NCI-H1105 (cell line): ENCODE measurements at regions not wholly inside any gene's neighbourhood (a gene's known extent, or its start where the extent isn't known, plus 50 kb on each side); places are given as distances from the start of the nearest gene placed in this dataset.
A peak's percentile ranks its signal among the peaks of the same experiment; 100 is the strongest.

ENCODE experiments used
- DNase-seq: peaks from one replicate; lab custom pipeline; 2025; lab: John Stamatoyannopoulos, UW

- peak; percentile 23 for DNase-seq
Measured at GRCh38 chr13:76210262-76210661, 574.1 kb downstream of the LMO7 start.

- DNase-seq = no peak
Measured at GRCh38 chr13:76198568-76199163, 562.5 kb downstream of the LMO7 start.

- DNase-seq = no peak
Measured at GRCh38 chr13:76189882-76190519, 553.9 kb downstream of the LMO7 start.

GRCh38 chr13:76175961-76176725 is 540.0 kb downstream of the LMO7 start:
- no peak for DNase-seq

- DNase-seq = no peak
Measured at GRCh38 chr13:76168661-76169060, 532.5 kb downstream of the LMO7 start.

GRCh38 chr13:76164290-76164689 is 528.2 kb downstream of the LMO7 start:
- DNase-seq = no peak

GRCh38 chr13:76163761-76164160 is 527.6 kb downstream of the LMO7 start:
- no peak for DNase-seq

- no peak for DNase-seq
Measured at GRCh38 chr13:76160961-76161925, 525.1 kb downstream of the LMO7 start.

GRCh38 chr13:76160506-76160905 is 524.4 kb downstream of the LMO7 start:
- no peak for DNase-seq

GRCh38 chr13:76157926-76158325 is 521.8 kb downstream of the LMO7 start:
- no peak for DNase-seq

GRCh38 chr13:76153239-76153638 is 517.1 kb downstream of the LMO7 start:
- DNase-seq = no peak

- no peak for DNase-seq
Measured at GRCh38 chr13:76148926-76149325, 512.8 kb downstream of the LMO7 start.

- peak; percentile 73 for DNase-seq
Measured at GRCh38 chr13:76148374-76148773, 512.2 kb downstream of the LMO7 start.

GRCh38 chr13:76132532-76132931 is 496.4 kb downstream of the LMO7 start:
- DNase-seq = no peak

- no peak for DNase-seq
Measured at GRCh38 chr13:76131551-76131950, 495.4 kb downstream of the LMO7 start.

GRCh38 chr13:76129305-76130000 is 493.3 kb downstream of the LMO7 start:
- DNase-seq = no peak

GRCh38 chr13:76127922-76128321 is 491.8 kb downstream of the LMO7 start:
- DNase-seq = no peak

GRCh38 chr13:76123548-76123947 is 487.4 kb downstream of the LMO7 start:
- DNase-seq = no peak

GRCh38 chr13:76116751-76117360 is 480.7 kb downstream of the LMO7 start:
- no peak for DNase-seq

GRCh38 chr13:76106763-76107162 is 470.6 kb downstream of the LMO7 start:
- DNase-seq = no peak

- DNase-seq = no peak
Measured at GRCh38 chr13:76094645-76095044, 458.5 kb downstream of the LMO7 start.
